ENCODE measurements at regions not wholly inside any gene's neighbourhood (a gene's known extent, or its start where the extent isn't known, plus 50 kb on each side); places are given as distances from the start of the nearest gene placed in this dataset.

- Histone ChIP-seq H3K4me1 (ENCODE audit: insufficient read depth, low read length) (no peaks in the 10 kb centered on the region), H2BK12ac (ENCODE audit: insufficient read length, low read depth, low read length) (no peak overlapping the region), H4K8ac (replicated peaks; ENCODE audit: insufficient read length, low read depth, low read length) (no peak overlapping the region), H2BK20ac (ENCODE audit: low read depth, low read length, poor library complexity, severe bottlenecking) (no peak overlapping the region), H4K20me1 (ENCODE audit: control insufficient read depth, insufficient read depth, insufficient read length) (no peaks in the 10 kb centered on the region), H3K56ac (ENCODE audit: insufficient read length, low read depth, low read length) (no peak overlapping the region), H3K18ac (ENCODE audit: insufficient read length, low read depth, low read length) (no peak overlapping the region), H3T11ph (ENCODE audit: low read length) (no peak overlapping the region), H2BK120ac (ENCODE audit: low read depth, low read length, poor library complexity, severe bottlenecking) (no peak overlapping the region), H2BK5ac (ENCODE audit: insufficient read length, low read length) (no peak overlapping the region), H2AFZ (ENCODE audit: low read length) (no peak overlapping the region), H3K27me3 (ENCODE audit: insufficient read depth, low read length) (no peaks in the 10 kb centered on the region), H3K79me1 (ENCODE audit: insufficient read depth, low read depth, low read length, poor library complexity, severe bottlenecking) (no peaks in the 10 kb centered on the region), H3K27ac (ENCODE audit: insufficient read length, low read depth, low read length) (no peak overlapping the region), H3K23me2 (ENCODE audit: insufficient read length, low read depth, low read length, poor library complexity, severe bottlenecking) (no peaks in the 10 kb centered on the region), H3K14ac (ENCODE audit: insufficient read depth, low read length) (no peak overlapping the region), H3K4ac (ENCODE audit: low read depth, low read length) (no peak overlapping the region), H2BK15ac (ENCODE audit: low read depth, low read length) (no peak overlapping the region), H3K79me2 (ENCODE audit: insufficient read depth, low read length) (no peaks in the 10 kb centered on the region), H4K91ac (ENCODE audit: insufficient read length, low read depth, low read length) (no peak overlapping the region), H2AK5ac (ENCODE audit: insufficient read length, low read length) (no peak overlapping the region), H3K4me2 (ENCODE audit: insufficient read depth, insufficient read length, low read length) (no peak overlapping the region), H3K9ac (ENCODE audit: extremely low read depth, insufficient read length, low read length) (no peak overlapping the region), H4K5ac (ENCODE audit: insufficient read length, low read depth, low read length) (no peak overlapping the region), H3K23ac (ENCODE audit: insufficient read length, low read depth, low read length) (no peak overlapping the region), H3K9me3 (ENCODE audit: control insufficient read depth, low read depth, low read length) (no peaks in the 10 kb centered on the region)
- H3K4me3 Mint-ChIP-seq = no peak overlapping the region
- no peaks in the 10 kb centered on the region for H3K9me3 Mint-ChIP-seq
- no peaks in the 10 kb centered on the region for H3K36me3 Mint-ChIP-seq (ENCODE audit: insufficient read depth in 1 of 3, low read depth in 3 of 3)
- H3K27ac Mint-ChIP-seq = no peak overlapping the region
- TF ChIP-seq, protein P1, sequence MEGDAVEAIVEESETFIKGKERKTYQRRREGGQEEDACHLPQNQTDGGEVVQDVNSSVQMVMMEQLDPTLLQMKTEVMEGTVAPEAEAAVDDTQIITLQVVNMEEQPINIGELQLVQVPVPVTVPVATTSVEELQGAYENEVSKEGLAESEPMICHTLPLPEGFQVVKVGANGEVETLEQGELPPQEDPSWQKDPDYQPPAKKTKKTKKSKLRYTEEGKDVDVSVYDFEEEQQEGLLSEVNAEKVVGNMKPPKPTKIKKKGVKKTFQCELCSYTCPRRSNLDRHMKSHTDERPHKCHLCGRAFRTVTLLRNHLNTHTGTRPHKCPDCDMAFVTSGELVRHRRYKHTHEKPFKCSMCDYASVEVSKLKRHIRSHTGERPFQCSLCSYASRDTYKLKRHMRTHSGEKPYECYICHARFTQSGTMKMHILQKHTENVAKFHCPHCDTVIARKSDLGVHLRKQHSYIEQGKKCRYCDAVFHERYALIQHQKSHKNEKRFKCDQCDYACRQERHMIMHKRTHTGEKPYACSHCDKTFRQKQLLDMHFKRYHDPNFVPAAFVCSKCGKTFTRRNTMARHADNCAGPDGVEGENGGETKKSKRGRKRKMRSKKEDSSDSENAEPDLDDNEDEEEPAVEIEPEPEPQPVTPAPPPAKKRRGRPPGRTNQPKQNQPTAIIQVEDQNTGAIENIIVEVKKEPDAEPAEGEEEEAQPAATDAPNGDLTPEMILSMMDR (conservative IDR thresholded peaks at IDR 0.05) = no peak
- no peak for DNase-seq
- H3K4me1 Mint-ChIP-seq = no peaks in the 10 kb centered on the region
- no CpG with 5 or more reads among the region's 2 CpGs for WGBS (ENCODE audit: extremely low coverage, insufficient read length, low lambda C conversion rate)
- no peaks in the 10 kb centered on the region for H3K27me3 Mint-ChIP-seq (ENCODE audit: low read depth)
Measured at GRCh38 chr3:74106925-74107324, 482.2 kb upstream of the PDZRN3 start.

Measured in H9 (cell line).